Stimulated activated CD8-positive, alpha-beta memory T cell treated with anti-CD3 and anti-CD28 coated beads, Interleukin-7, amount 100 ng/mL, for 48 hours (primary cell): ENCODE measurements at regions not wholly inside any gene's neighbourhood (a gene's known extent, or its start where the extent isn't known, plus 50 kb on each side); places are given as distances from the start of the nearest gene placed in this dataset.
A peak's percentile ranks its signal among the peaks of the same experiment; 100 is the strongest.

Experiments used
- DNase-seq, 2 donors: peaks; one replicate each; pipeline ENCODE4 v3.0.0-alpha.2; 2020; ENCODE audit warnings: low read depth in 1 of 2; ENCODE audit errors: extremely low read depth in 1 of 2

- DNase-seq = no peak
Observed at GRCh38 chr3:106208251-106208650, 339.4 kb upstream of the CBLB start.

GRCh38 chr3:106208967-106209366 lies 340.2 kb upstream of the CBLB start:
- DNase-seq = no peak

GRCh38 chr3:106209482-106209881 lies 340.7 kb upstream of the CBLB start:
- DNase-seq = no peak

- DNase-seq = no peak
Observed at GRCh38 chr3:106210923-106211322, 342.1 kb upstream of the CBLB start.

- DNase-seq = no peak
Observed at GRCh38 chr3:106212665-106213222, 343.9 kb upstream of the CBLB start.

GRCh38 chr3:106213954-106214353 lies 345.1 kb upstream of the CBLB start:
- no peak for DNase-seq

GRCh38 chr3:106214641-106215040 lies 345.8 kb upstream of the CBLB start:
- DNase-seq = no peak

- peak; percentile 26 to 65 for DNase-seq
Observed at GRCh38 chr3:106215047-106215446, 346.2 kb upstream of the CBLB start.

GRCh38 chr3:106217745-106218144 lies 348.9 kb upstream of the CBLB start:
- no peak for DNase-seq

- no peak for DNase-seq
Observed at GRCh38 chr3:106227068-106227467, 358.3 kb upstream of the CBLB start.

- DNase-seq = no peak
Observed at GRCh38 chr3:106228271-106228670, 359.5 kb upstream of the CBLB start.

GRCh38 chr3:106229495-106230278 lies 360.9 kb upstream of the CBLB start:
- DNase-seq = no peak

- no peak for DNase-seq
Observed at GRCh38 chr3:106231086-106231485, 362.3 kb upstream of the CBLB start.

GRCh38 chr3:106232956-106233355 lies 364.1 kb upstream of the CBLB start:
- no peak for DNase-seq

- DNase-seq = no peak
Observed at GRCh38 chr3:106239195-106239697, 370.4 kb upstream of the CBLB start.

GRCh38 chr3:106241593-106241992 lies 372.8 kb upstream of the CBLB start:
- no peak for DNase-seq

- no peak for DNase-seq
Observed at GRCh38 chr3:106242781-106243180, 374.0 kb upstream of the CBLB start.

GRCh38 chr3:106245400-106245799 lies 376.6 kb upstream of the CBLB start:
- DNase-seq = no peak

GRCh38 chr3:106247902-106248684 lies 379.3 kb upstream of the CBLB start:
- no peak for DNase-seq

- no peak for DNase-seq
Observed at GRCh38 chr3:106249159-106249558, 380.3 kb upstream of the CBLB start.

GRCh38 chr3:106249981-106250380 lies 381.2 kb upstream of the CBLB start:
- no peak for DNase-seq
